HL-60/S4 (cell line): ENCODE measurements at regions not wholly inside any gene's neighbourhood (a gene's known extent, or its start where the extent isn't known, plus 50 kb on each side); places are given as distances from the start of the nearest gene placed in this dataset.

Source experiments
- in situ Hi-C: fragments of 300-500 bp; cut with MboI; formaldehyde crosslinking; loops from 2 replicates; pipeline ENCODE4 v1.14.3; 2022; ENCODE audit warnings: low sequenced_read_pairs

GRCh38 chr7:36029853-36030515 lies 123.1 kb upstream of the EEPD1 start:
- in situ Hi-C loops = no loop called here

GRCh38 chr7:36032361-36032818 lies 120.7 kb upstream of the EEPD1 start:
- in situ Hi-C loops = no loop called here

GRCh38 chr7:36034020-36034419 lies 119.0 kb upstream of the EEPD1 start:
- in situ Hi-C loops = no loop called here

GRCh38 chr7:36035186-36035585 lies 117.9 kb upstream of the EEPD1 start:
- in situ Hi-C loops = no loop called here

- in situ Hi-C loops = no loop called here
Measured at GRCh38 chr7:36036590-36036989, 116.5 kb upstream of the EEPD1 start.

- in situ Hi-C loops = no loop called here
Measured at GRCh38 chr7:36037121-36037662, 115.9 kb upstream of the EEPD1 start.

- in situ Hi-C loops = no loop called here
Measured at GRCh38 chr7:36038063-36038721, 114.9 kb upstream of the EEPD1 start.

GRCh38 chr7:36039243-36039642 lies 113.8 kb upstream of the EEPD1 start:
- in situ Hi-C loops = no loop called here

GRCh38 chr7:36039671-36040070 lies 113.4 kb upstream of the EEPD1 start:
- in situ Hi-C loops = no loop called here

- in situ Hi-C loops = no loop called here
Measured at GRCh38 chr7:36040679-36041078, 112.4 kb upstream of the EEPD1 start.

- in situ Hi-C loops = no loop called here
Measured at GRCh38 chr7:36044101-36044892, 108.8 kb upstream of the EEPD1 start.

- in situ Hi-C loops = no loop called here
Measured at GRCh38 chr7:36045326-36045725, 107.7 kb upstream of the EEPD1 start.

- in situ Hi-C loops = no loop called here
Measured at GRCh38 chr7:36045830-36046341, 107.2 kb upstream of the EEPD1 start.

- in situ Hi-C loops = no loop called here
Measured at GRCh38 chr7:36047091-36047658, 105.9 kb upstream of the EEPD1 start.

GRCh38 chr7:36048141-36048901 lies 104.7 kb upstream of the EEPD1 start:
- in situ Hi-C loops = no loop called here

- in situ Hi-C loops = no loop called here
Measured at GRCh38 chr7:36048902-36049240, 104.2 kb upstream of the EEPD1 start.

- in situ Hi-C loops = no loop called here
Measured at GRCh38 chr7:36051501-36051900, 101.6 kb upstream of the EEPD1 start.

- in situ Hi-C loops = no loop called here
Measured at GRCh38 chr7:36053589-36053988, 99.5 kb upstream of the EEPD1 start.

- in situ Hi-C loops = no loop called here
Measured at GRCh38 chr7:36054637-36055036, 98.4 kb upstream of the EEPD1 start.

- in situ Hi-C loops = no loop called here
Measured at GRCh38 chr7:36055207-36055606, 97.8 kb upstream of the EEPD1 start.
